ENCODE measurements at regions not wholly inside any gene's neighbourhood (a gene's known extent, or its start where the extent isn't known, plus 50 kb on each side); places are given as distances from the start of the nearest gene placed in this dataset.

DNA sequence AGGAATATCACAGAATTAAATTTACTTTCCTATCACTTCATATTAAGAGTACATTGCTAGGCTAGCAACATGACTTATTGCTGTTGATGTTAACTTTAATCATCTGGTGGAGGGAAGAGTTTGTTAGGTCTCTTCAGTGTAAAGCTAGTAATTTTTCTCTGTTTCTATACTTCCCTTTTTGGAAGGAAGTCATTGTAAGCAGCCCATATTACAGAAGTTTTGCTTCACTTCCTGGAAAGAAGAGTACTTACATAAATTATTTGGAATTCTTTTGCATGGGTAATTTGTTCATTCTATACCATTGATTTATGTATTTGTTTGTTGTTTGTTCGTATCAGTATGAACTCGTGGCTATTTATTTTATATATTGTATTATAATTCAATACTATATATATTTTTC, 405.2 kb downstream of the RFPL4B start:
- POLR2A ChIA-PET: no interaction called here
- intact Hi-C loops (cut with micrococcal nuclease) (no loop called here), dilution Hi-C loops (cut with MboI; ENCODE audit: extremely low pct_ligation_motif_present, low sequenced_read_pairs) (no loop called here)
- FAIRE-seq (no peak), DNase-seq (ENCODE audit: low read depth, low spot score) (no peak)
- CTCF ChIA-PET: no interaction called here
- TF ChIP-seq, protein P1, sequence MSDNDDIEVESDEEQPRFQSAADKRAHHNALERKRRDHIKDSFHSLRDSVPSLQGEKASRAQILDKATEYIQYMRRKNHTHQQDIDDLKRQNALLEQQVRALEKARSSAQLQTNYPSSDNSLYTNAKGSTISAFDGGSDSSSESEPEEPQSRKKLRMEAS (IDR thresholded peaks at IDR 0.05; ENCODE audit: insufficient read depth, insufficient read length): no peak
- TF ChIP-seq EZH2 (IDR thresholded peaks at IDR 0.05; ENCODE audit: borderline replicate concordance, low read depth, low read length, severe bottlenecking) (no peak), FOS (IDR thresholded peaks at IDR 0.05; ENCODE audit: borderline replicate concordance, insufficient read depth, low read length) (no peak), POLR2A (IDR thresholded peaks at IDR 0.05; ENCODE audit: low read depth, low read length) (no peak), POLR2AphosphoS5 (IDR thresholded peaks at IDR 0.05; ENCODE audit: insufficient read depth, low read depth, low read length) (no peak), JUN (IDR thresholded peaks at IDR 0.05; ENCODE audit: borderline replicate concordance, insufficient read depth, insufficient read length, low read depth) (no peak), MYC (IDR thresholded peaks at IDR 0.05; ENCODE audit: low read depth, low read length) (no peak), GATA2 (IDR thresholded peaks at IDR 0.05; ENCODE audit: insufficient read depth, insufficient read length, low read depth, low read length) (no peak)
- TF ChIP-seq, protein P2, sequence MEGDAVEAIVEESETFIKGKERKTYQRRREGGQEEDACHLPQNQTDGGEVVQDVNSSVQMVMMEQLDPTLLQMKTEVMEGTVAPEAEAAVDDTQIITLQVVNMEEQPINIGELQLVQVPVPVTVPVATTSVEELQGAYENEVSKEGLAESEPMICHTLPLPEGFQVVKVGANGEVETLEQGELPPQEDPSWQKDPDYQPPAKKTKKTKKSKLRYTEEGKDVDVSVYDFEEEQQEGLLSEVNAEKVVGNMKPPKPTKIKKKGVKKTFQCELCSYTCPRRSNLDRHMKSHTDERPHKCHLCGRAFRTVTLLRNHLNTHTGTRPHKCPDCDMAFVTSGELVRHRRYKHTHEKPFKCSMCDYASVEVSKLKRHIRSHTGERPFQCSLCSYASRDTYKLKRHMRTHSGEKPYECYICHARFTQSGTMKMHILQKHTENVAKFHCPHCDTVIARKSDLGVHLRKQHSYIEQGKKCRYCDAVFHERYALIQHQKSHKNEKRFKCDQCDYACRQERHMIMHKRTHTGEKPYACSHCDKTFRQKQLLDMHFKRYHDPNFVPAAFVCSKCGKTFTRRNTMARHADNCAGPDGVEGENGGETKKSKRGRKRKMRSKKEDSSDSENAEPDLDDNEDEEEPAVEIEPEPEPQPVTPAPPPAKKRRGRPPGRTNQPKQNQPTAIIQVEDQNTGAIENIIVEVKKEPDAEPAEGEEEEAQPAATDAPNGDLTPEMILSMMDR (IDR thresholded peaks at IDR 0.05; ENCODE audit: extremely low read depth in 1 of 2, insufficient read depth in 1 of 2, low read depth in 1 of 2, low read length in 2 of 2): no peak
- Histone ChIP-seq H2AFZ (ENCODE audit: low read depth, low read length) (no peak overlapping the region), H3K27ac (ENCODE audit: insufficient read depth, low read depth, low read length) (no peak overlapping the region), H3K9me1 (replicated peaks; ENCODE audit: control insufficient read depth, extremely low read depth, insufficient read depth, low read length) (no peaks in the 10 kb centered on the region), H3K9me3 (replicated peaks; ENCODE audit: control insufficient read depth, insufficient read depth, low read length) (no peaks in the 10 kb centered on the region), H3K9ac (replicated peaks; ENCODE audit: extremely low read depth, insufficient read depth, low read length) (no peak overlapping the region), H3K4me2 (ENCODE audit: insufficient read depth, low read length) (no peak overlapping the region), H3K36me3 (ENCODE audit: control insufficient read depth in 2 of 2, extremely low read depth in 1 of 2, insufficient read depth in 2 of 2, low read length in 2 of 2) (no peaks in the 10 kb centered on the region), H3K79me2 (ENCODE audit: control insufficient read depth, insufficient read depth, low read length) (no peaks in the 10 kb centered on the region), H4K20me1 (replicated peaks; ENCODE audit: control insufficient read depth, extremely low read depth, insufficient read depth, low read length) (no peaks in the 10 kb centered on the region), H3K27me3 (ENCODE audit: control insufficient read depth in 2 of 2, insufficient read depth in 2 of 2, low read length in 2 of 2) (no peaks in the 10 kb centered on the region), H3K4me1 (ENCODE audit: control insufficient read depth, extremely low read depth, insufficient read depth, low read length) (no peaks in the 10 kb centered on the region), H3K4me3 (replicated peaks in 1 of 3; ENCODE audit: insufficient read depth in 1 of 3, low read depth in 1 of 3, low read length in 3 of 3) (no peak overlapping the region)
- no TSS peak for BruUV-seq (replicated peaks)

Measured in endothelial cell of umbilical vein (primary cell).